Tibial nerve (tissue), 4 donors: ENCODE measurements at regions not wholly inside any gene's neighbourhood (a gene's known extent, or its start where the extent isn't known, plus 50 kb on each side); places are given as distances from the start of the nearest gene placed in this dataset.

Experiments used
- CTCF ChIP-seq, 5 experiments: fragments of 200-600 bp in 3 of 5; fragments of 450-650 bp in 2 of 5; sonication (generic) in 3 of 5; IDR thresholded peaks; one replicate each; pipeline ENCODE4 v1.5.1; 2016 to 2019; ENCODE audit warnings: antibody characterized with exemption in 5 of 5, mild to moderate bottlenecking in 3 of 5, moderate library complexity in 2 of 5
- EP300 ChIP-seq, 2 donors: sonication (generic); formaldehyde crosslinking; IDR thresholded peaks; one replicate each; pipeline ENCODE4 v1.6.1; 2017; ENCODE audit warnings: antibody characterized with exemption in 2 of 2, mild to moderate bottlenecking in 1 of 2

- TF ChIP-seq CTCF (IDR thresholded peaks at IDR 0.05), result no peak
- TF ChIP-seq EP300 (IDR thresholded peaks at IDR 0.05), result no peak
Measured at GRCh38 chr9:82535432-82535998, 527.4 kb downstream of the RASEF start.
